ENCODE measurements at regions not wholly inside any gene's neighbourhood (a gene's known extent, or its start where the extent isn't known, plus 50 kb on each side); places are given as distances from the start of the nearest gene placed in this dataset.

- no peak for DNase-seq
These were observed 98.2 kb upstream of the SLC22A11 start for GRCh38 chr11:64457416-64458010.

- DNase-seq: no peak
These were observed 96.7 kb upstream of the SLC22A11 start for GRCh38 chr11:64458997-64459396.

DNA sequence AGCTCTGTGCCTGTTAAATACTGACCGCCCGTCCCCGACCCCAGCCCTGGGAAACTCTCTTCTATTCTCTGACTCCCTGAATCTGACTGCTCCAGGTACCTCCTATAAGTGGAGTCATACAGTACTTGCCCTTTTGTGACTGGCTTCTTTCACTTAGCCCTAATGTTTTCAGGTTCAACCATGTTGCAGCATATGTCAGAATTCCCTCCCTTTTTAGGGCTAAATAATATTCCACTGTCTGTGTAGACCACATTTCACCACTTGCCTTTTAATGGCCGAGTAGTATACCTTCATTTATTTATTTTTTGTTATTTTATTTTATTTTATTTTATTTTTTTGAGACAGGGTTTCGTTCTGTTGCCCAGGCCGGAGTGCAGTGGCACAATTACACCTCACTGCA is 96.1 kb upstream of the SLC22A11 start:
- no peak for DNase-seq

DNA sequence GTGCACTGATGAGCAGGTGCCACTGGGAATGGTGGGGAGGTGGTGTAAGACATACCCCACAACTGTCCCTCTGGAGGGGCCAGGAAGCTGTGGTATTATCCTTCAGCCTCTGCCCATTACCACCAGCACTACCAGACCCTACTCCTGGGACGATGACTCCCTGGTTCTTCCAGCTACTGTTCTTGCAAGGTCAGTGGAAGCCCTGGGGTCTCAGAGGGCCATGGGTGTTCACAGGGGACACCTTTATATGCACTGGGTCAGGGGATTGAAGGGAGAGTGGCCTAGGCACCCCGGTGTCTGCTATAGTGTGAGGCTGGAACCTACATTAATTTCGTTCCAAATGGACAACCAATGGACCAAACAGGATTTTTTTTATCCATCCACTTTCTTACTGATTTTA is 94.7 kb upstream of the SLC22A11 start:
- DNase-seq: no peak

DNA sequence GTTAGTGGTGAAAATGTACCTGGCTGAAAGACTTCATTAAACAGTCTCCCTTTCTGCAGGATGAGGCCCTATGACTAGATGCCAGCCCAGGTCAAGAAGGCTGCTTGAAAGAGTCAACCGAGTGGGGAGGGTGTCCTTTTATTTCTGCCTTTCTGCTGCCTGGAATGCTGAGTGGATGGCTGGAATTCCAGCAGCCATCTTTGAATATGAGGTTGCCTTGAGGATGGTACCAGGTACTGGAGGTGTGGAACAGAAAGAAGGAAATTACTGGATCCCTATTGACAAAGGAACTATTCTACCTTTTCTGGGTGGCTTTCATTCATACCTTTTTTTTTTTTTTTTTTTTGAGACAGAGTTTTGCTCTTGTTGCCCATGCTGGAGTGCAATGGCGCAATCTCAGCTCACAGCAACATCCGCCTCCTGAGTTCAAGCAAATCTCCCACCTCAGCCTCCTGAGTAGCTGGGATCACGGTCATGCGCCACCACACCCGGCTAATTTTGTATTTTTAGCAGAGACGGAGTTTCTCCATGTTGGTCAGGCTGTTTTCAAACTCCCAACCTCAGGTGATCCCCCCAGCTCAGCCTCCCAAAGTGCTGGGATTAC is 89.5 kb upstream of the SLC22A11 start:
- no peak for DNase-seq

DNA sequence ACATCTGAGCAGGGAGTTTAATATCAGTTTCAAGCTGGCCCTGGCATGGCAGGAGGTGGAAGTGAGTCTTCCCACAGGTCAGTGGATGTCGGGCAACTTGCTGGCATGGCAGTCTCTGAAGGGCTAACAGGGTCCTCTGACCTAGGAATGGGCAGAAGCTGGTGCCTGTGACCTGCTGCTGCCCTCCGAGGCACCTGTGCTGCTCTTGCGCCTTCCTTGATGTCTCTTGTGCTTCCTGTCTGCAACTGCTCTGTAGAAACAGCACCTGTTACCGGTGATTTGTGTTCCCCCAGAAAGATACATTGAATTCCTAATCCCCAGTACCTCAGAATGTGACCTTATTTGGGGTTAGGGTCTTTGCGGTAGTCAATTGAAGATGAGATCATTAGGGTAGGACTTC is 86.5 kb upstream of the SLC22A11 start:
- DNase-seq: no peak

DNA sequence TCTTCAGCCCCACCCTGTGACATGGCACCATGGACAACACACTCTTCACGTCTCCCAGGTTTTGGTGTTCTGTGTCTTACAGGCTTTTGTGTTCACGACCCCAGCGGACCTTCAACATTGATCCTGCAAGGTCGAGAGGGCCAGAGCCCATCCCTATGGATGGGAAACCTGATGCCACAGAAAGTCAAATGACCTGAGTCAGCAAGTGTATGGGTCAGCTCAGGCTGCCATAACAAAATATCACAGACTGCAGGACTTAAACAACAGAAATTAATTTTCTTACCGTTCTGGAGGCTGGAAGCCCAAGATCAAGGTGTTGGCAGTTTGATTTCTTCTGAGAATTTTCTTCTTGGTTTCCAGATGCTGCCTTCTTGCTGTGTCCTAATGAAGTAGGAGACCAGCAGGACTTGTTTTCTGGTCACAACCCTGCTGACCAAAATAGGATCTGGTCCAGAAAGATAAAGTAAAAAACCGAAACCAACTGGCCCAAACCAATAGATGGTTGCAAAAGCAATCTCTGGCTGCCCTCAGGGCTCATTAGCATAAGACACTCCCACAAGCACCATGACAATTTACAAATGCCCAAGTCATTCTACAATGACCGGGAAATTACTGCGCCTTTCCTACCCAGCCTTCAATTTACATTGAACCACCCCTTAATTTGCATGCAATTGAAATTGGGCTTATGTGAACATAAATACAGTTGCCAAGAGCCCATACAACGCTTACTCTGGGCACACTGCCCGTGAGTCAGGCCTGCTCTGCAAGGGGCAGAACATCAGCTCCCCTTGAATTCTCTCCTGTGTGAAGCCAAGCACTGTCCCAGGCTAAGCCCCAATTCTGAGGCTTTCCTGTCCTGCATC is 82.9 kb upstream of the SLC22A11 start:
- no peak for DNase-seq

- no peak for DNase-seq
These were observed 81.1 kb upstream of the SLC22A11 start for GRCh38 chr11:64474680-64475079.

GRCh38 chr11:64475145-64475544 is 80.6 kb upstream of the SLC22A11 start:
- DNase-seq: no peak

DNA sequence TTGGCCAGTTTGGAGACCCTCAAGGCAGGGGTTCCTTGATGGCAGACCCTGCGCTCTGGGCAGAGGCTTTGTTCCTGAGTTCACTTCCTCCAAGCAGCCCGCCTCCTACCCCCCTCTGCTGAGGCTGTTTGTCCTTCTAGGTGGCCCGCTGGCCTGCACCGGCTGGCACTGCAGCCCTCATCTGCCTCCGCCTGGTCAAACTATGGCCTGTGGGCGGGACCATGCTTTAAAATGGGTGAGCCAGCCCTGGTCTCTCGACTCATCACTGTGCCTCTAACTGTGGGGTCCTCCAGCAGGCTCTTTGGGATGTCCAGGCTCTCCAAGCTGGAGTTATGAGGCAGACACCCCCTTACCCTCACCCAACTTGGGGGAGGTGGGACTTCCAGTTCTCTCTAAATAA is 78.9 kb upstream of the SLC22A11 start:
- DNase-seq: no peak

DNA sequence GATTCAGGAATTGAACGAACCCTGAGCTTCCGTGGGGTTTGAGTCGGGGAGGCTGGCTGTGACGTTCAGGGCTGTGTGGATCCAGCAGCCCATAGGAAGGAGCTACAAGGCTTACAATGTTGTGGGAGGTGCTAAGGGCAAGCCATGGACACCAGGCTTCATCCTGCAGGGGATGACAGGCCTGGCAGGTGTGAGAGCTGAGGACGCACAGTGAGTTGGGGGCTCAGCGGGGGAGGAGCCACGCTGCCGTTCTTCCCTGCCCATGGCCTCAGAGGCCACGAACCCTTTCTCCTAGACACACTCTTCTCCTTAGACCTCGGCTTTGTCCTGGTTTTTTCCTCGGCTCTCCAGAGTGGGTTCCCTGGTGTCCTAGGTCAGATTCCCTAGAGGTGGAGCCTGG is 78.1 kb upstream of the SLC22A11 start:
- DNase-seq: no peak

DNA sequence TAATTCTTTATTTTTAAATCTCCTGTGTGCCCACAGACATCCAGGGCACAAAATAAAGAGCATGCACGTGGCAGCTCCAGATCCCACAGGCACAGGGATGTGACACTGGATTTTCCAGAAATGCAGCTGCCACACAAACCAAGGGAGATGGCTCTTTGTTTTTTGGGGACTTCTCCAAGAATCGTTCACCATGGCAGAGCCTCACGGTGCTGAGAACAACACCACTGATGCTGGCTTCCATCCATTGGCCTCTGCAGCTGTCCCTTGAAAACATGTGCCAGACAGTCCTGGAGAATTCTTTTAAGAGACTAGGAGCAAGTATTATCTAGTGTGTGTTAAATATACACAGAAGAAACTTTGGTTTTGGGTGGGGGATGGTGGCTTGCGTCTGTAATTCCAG is 73.2 kb upstream of the SLC22A11 start:
- no peak for DNase-seq

DNA sequence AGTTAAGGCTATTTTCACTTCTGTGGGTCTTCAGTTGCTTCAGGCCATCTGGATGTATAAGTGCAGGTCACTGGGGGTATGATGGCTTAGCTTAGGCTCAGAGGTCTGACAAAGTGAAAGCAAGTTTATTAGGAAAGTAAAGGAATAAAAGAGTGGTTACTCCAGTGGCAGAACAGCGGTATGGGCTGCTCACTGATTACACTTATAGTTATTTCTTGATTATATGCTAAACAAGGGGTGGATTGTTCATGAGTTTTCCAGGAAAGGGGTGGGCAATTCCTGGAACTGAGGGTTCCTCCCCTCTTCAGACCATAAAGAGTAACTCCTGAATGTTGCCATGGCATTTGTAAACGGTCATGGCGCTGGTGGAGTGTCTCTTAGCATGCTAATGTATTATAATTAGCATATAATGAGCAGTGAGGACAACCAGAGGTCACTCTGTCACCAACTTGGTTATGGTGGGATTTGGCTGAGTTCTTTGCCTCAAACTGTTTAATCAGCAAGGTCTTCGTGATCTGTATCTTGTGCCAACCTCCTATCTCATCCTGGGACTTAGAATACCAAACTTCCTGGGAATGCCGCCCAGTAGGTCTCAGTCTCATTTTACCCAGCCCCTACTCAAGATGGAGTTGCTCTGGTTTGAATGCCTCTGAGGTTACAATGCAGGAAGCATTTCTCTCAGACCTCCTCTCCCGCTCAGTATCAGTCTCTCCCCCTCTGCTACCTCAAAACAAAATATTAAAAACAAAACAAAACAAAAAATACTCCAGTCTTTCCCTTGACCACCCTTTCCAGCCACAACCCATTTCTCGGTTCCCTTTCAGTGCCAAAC is 71.3 kb upstream of the SLC22A11 start:
- DNase-seq: no peak

- no peak for DNase-seq
These were observed 70.7 kb upstream of the SLC22A11 start for GRCh38 chr11:64485074-64485473.

DNA sequence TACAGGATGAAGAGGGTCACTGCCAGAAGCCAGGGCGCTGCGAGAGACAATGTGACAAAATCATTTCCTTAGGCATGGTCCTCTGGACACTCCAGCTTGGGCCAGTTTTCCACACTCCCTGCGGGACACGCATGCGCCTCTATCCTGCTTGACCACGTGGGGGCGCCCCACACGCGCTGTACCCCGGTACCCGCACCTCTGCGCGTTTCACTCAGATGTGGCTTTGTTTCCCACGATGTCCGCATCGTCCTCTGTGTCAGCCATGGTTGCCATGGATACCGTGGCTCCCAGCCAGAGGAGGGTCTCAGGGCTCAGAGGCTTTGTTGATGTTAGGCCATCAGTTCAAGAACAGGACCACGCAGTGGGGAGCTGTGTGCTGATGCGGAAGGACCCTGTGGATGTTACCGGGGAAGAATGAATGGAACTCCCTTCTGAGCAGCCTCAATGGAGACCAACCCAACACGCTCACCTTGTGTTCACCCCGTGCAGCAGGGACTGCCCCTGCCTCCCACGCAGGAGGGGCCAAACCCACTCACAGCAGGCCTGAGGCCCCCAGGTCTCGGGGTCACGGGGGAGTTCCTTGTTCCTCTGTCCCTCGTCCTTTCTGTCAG is 65.8 kb upstream of the SLC22A11 start:
- DNase-seq: no peak

DNA sequence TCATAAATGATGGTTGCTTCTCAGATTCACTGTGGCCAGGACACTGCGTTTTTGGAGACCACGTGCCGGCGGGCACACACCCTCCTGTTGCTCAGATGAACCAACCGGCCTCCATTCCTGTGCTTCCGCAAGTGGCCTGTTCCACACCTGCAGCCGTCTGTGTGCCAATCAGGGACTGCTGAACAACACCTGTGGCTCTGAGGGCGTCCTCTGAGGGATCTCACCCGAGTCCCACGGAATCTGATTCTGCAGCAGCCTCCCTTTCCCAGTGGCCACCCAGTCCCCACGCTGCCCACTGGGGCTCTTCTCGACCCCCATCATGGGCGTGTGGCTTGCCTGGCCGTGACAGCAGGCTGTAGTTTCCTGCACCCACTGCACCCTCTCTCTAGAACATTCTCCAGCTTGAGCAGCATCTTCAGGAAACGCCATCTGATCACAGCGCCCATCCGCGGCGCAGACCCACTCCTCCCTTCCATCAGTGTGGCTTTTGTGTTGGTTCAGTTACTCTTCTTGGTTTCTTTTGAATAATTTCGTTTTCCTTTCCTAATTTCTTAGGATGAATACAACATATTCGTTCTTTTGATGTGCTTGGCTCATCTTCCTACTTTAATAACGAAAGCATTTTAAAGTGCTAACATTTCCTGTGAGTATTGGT is 65.1 kb upstream of the SLC22A11 start:
- no peak for DNase-seq

- DNase-seq: no peak
These were observed 63.2 kb upstream of the SLC22A11 start for GRCh38 chr11:64492561-64492960.

GRCh38 chr11:64498136-64498535 is 57.6 kb upstream of the SLC22A11 start:
- no peak for DNase-seq

- DNase-seq: no peak
These were observed 56.3 kb upstream of the SLC22A11 start for GRCh38 chr11:64499261-64500004.

DNA sequence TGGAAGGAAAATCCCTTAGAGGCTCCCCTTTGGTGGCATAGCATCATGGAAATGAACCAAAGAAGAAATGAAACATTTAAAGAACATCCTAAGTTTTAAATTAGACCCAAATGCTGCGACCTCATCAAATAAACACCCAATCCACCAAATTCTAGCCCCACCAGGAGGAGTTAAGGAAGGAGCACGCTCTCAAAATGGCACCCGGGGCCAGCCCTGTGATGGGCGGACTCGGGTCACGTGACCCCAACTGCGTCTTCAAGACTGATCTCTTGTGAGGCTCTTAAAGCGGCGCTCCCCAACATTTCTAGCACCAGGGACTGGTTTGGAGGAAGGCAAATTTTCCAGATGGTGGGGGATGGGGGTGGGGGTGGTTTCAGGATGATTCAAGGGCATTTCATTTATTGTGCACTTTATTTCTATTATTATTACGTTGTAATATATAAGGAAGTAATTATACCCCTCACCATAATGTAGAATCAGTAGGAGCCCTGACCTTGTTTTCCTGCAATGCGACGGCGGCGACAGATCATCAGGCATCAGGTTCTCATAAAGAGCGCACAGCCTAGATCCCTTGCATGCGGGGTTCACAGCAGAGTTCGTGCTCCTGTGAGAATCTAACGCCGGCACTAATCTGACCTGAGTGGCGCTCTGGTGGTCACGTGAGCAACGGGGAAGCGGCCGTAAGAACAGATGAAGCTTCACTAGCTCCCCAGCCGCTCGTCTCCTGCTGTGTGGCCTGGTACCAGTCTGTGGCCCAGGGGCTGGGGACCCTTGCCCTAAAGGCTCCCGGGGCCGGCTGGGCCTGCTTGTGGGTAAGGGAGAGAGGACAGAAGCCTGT is 55.3 kb upstream of the SLC22A11 start:
- DNase-seq: no peak
